AG04449 (cell line): ENCODE measurements at regions not wholly inside any gene's neighbourhood (a gene's known extent, or its start where the extent isn't known, plus 50 kb on each side); places are given as distances from the start of the nearest gene placed in this dataset.

Experiments used
- CTCF ChIA-PET: fragments of 350-600 bp; formaldehyde crosslinking; extraction: SDS; loops from one replicate; lab custom pipeline; 2021; ENCODE audit warnings: antibody characterized with exemption; lab: Yijun Ruan, JAX
- POLR2A ChIA-PET: fragments of 400-600, 350-600 bp; formaldehyde crosslinking; extraction: SDS; loops from one replicate; lab custom pipeline; 2020; ENCODE audit warnings: antibody characterized with exemption, inconsistent platforms; lab: Yijun Ruan, JAX
- DNase-seq: peaks from one replicate; pipeline ENCODE4 v3.0.0-alpha.2; 2010; ENCODE audit warnings: low read depth, low spot score
- H3K4me3 ChIP-seq: 2 replicates; pipeline ENCODE4 v1.5.1; 2011; ENCODE audit warnings: low read depth, mild to moderate bottlenecking, control low read depth, low read length
- TF ChIP-seq, protein P1 (sequence below): IDR thresholded peaks from one replicate; pipeline ENCODE4 v1.5.1; 2011; ENCODE audit warnings: mild to moderate bottlenecking, moderate library complexity, low read length, control low read depth, inconsistent platforms; ENCODE audit not compliant: insufficient read depth; ENCODE audit errors: missing control alignments

DNA sequence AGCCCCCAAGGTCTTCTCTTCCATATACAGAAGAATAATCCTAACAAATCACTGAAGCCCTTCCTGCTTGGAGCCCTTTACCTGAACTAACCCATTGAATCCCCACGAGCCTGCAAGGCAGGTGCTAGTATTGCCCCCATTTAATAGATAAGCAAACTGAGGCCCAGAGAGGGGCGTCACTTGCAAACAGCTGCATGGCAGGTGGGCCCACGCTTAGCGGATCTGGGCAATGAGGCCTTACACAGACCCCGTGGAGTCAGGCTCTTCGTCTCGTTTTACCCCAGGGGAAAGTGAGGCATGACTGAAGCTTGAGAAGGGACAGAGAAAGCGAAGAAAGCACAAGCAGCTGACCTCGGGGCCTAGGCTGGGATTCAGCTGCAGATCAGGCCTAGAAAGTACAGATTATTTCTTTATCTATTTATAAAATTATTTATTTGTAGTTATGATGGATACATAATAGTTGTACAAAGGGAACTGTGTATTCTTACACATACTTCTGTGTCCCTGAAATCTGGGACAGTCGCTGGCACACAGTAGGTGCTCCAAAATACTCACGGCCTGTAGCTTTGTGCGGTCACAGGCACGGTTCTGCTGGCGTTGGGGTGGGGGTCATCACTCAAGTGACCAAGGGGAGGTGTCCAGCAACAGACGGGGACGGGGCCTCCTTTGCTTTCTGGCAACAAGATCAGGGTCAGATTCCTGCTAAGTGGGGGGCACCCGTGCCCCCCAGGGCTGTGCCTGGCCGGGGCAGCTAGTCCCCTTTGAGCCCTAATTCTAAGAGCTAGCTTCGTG lies 223.2 kb upstream of the GSE1 start:
- no peak overlapping the region for H3K4me3 ChIP-seq
- DNase-seq, result no peak
- ChIA-PET POLR2A (no interaction called here), CTCF (interaction anchor here (0.6 to 9.1 kb wide), 15 partner anchors 9 to 279 kb away, joined by 3 to 62 read pairs (median 5); no protein-coding TSS in a partner anchor)
- TF ChIP-seq, protein P1, sequence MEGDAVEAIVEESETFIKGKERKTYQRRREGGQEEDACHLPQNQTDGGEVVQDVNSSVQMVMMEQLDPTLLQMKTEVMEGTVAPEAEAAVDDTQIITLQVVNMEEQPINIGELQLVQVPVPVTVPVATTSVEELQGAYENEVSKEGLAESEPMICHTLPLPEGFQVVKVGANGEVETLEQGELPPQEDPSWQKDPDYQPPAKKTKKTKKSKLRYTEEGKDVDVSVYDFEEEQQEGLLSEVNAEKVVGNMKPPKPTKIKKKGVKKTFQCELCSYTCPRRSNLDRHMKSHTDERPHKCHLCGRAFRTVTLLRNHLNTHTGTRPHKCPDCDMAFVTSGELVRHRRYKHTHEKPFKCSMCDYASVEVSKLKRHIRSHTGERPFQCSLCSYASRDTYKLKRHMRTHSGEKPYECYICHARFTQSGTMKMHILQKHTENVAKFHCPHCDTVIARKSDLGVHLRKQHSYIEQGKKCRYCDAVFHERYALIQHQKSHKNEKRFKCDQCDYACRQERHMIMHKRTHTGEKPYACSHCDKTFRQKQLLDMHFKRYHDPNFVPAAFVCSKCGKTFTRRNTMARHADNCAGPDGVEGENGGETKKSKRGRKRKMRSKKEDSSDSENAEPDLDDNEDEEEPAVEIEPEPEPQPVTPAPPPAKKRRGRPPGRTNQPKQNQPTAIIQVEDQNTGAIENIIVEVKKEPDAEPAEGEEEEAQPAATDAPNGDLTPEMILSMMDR, result no peak

DNA sequence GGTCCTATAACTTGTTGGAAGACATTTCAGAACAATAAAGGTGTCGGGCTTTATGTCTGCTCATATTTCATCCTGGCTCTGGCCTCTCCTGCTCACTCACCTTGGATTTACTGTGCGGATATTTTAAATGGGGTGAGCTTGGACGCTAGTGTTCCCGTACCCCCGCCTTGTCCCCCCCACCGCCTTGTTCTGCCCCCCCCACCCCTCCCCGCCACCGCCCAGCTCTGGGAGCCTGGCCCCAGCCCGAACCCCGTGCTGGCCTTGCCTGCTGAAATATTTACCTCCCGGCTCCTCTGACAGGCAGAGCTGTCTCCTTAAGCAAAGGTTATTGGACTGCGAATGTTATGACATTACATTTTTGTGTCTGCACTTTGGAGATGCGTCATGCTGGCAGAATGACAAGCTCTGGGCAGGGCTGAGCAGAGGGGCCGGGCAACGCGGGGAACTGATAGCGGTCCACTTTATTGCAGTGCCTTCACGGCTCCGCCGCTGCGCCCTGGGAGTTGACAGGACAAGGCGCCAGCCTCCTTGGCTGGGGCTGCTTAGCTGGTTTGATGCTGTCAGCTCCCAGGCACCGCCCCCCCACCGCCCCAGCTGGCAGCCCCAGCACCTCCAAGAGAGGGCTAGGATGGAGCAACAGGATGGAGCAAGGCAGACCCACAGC lies 222.5 kb upstream of the GSE1 start:
- peak; percentile 76 for DNase-seq
- ChIA-PET POLR2A (interaction anchor here (0.6 to 0.8 kb wide), 2 partner anchors 13 to 164 kb away, joined by 3 read pairs; no protein-coding TSS in a partner anchor), CTCF (interaction anchor here (1.0 to 9.1 kb wide), 16 partner anchors 10 to 278 kb away, joined by 3 to 86 read pairs (median 6); partner anchors contain the start of gene GSE1)
- TF ChIP-seq, protein P1, result no peak
- no peak overlapping the region for H3K4me3 ChIP-seq

DNA sequence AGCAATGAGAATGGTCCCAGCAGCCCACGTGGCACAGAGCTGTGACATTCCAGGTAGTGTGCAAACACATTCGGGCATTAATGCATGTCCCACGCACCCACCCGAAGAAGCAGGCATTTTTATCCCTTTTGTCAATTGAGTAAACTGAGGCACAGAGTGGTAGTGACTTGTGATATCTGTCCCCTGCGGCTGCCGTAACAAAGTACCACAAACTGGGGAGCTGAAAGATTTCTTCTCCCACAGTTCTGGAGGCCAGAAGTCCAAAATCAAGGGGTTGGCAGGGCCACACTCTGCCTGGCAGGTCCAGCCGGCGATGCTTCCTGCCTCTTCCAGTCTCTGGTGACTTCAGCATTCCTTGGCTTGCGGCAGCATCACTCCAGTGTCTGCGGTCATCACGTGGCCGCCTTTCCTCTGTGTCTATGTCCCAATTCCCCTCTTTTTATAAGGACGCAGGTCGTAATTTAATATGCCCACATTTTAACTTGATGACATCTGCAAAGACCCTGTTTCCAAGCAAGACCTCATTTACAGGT lies 221.9 kb upstream of the GSE1 start:
- TF ChIP-seq, protein P1, result no peak
- H3K4me3 ChIP-seq, result no peak overlapping the region
- DNase-seq, result no peak
- CTCF ChIA-PET, result interaction anchor here (0.6 to 9.1 kb wide), 14 partner anchors 11 to 277 kb away, joined by 3 to 86 read pairs (median 5); partner anchors contain the start of gene GSE1
- POLR2A ChIA-PET, result interaction anchor here (0.6 to 0.8 kb wide), 2 partner anchors 12 to 164 kb away, joined by 3 read pairs; no protein-coding TSS in a partner anchor

DNA sequence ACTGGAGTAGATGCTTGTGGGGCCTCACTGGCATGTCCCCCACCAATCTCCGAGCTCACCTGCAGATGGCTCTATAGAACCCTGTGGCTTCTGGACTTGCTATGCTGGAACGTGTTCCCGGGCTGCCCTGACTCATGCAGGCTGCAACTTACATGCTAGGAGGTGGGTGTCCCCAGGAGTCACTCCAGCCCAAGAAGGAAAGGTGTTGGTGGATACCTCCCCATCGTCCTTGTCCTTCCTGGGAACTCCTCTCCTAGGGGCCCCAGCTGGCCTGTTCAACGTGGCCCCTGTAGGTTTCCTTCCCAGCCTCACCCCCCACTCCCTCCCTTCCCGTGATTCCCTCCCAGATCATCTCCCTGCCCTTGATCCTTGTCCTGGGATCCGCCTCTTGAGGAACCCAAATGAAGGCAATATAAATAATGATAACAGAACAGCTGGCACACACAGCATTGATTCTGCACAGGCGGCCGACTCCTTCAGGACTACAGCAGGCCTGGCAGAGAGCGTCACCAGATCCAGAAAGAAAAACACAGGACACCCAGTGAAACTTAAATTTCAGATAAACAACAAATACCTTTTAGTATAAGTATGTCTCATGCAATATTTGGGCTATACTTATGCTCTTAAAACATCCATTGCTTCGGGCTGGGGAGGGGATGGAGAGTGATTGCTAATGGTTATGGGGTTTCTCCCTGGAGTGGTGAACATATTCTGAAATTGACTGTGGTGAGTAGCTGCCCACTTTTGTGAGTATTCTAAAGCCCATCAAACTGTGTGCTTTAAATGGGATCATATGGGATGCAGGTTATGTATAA lies 221.1 kb upstream of the GSE1 start:
- H3K4me3 ChIP-seq, result no peak overlapping the region
- no peak for DNase-seq
- ChIA-PET CTCF (interaction anchor here (0.6 to 9.1 kb wide), 14 partner anchors 8 to 262 kb away, joined by 3 to 86 read pairs (median 5); partner anchors contain the start of gene GSE1), POLR2A (no interaction called here)
- TF ChIP-seq, protein P1, result no peak

DNA sequence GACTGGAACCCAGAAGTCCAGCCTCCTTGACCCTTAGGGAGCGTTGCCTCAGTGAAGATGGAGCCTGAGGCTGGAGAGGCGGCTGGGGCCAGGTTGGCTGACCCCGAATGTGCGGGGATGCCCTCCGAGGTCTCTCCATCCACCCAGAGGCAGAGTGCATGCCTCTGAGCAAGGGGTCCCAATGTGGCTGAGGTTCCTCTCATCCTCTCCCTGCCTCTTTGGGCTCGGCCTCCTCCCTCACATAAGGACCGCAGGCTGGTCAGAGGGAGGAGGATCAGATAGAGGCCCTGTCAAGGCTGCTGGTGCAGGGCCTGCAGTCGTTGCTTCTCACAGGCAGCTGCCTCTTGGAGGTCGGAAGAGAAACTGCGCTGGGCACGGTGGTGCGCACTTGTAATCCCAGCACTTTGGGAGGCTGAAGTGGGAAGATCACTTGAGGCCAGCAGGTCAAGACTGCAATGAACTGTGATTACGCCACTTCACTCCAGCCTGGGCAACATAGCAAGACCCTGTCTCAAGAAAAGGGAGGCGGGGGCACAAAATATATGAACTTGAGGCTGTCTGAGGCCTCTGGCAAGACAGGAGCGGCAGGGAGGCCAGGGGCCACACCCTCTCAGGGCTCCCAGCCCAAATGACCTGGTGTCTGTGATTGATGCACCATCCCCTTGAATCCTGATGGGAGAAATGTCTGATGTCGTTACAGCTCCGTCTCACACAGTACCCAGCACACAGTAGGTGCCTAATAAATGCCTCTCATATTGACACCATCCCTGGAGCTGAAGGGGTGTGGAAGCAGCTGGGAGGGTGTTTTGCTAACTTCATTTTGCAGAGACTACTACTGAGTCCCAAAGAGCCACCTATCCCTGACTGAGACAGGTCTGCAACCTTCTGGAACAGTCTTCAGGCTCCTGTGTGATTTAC lies 220.1 kb upstream of the GSE1 start:
- DNase-seq, result no peak
- TF ChIP-seq, protein P1, result no peak
- H3K4me3 ChIP-seq, result no peak overlapping the region
- POLR2A ChIA-PET, result no interaction called here
- CTCF ChIA-PET, result interaction anchor here (0.7 to 9.1 kb wide), 15 partner anchors 9 to 324 kb away, joined by 3 to 86 read pairs (median 5); partner anchors contain the start of gene GSE1
